Sigmoid colon (tissue), 3 donors: ENCODE measurements at regions not wholly inside any gene's neighbourhood (a gene's known extent, or its start where the extent isn't known, plus 50 kb on each side); places are given as distances from the start of the nearest gene placed in this dataset.

Experiments used
- CTCF ChIP-seq, 4 experiments: fragments of 450-650 bp in 3 of 4; fragments of 200-600 bp in 1 of 4; IDR thresholded peaks; one replicate each; pipeline ENCODE4 v1.5.1; 2016 to 2019; ENCODE audit warnings: antibody characterized with exemption in 4 of 4, mild to moderate bottlenecking in 3 of 4, moderate library complexity in 2 of 4
- POLR2A ChIP-seq, 2 donors: fragments of 450-650 bp; IDR thresholded peaks; one replicate each; pipeline ENCODE4 v1.6.1; 2016; ENCODE audit warnings: antibody characterized with exemption in 2 of 2, mild to moderate bottlenecking in 2 of 2, moderate library complexity in 2 of 2

GRCh38 chr2:107393516-107393915, 433.2 kb upstream of the RGPD4 start:
- no peak for TF ChIP-seq CTCF (IDR thresholded peaks at IDR 0.05)
- no peak for TF ChIP-seq POLR2A (IDR thresholded peaks at IDR 0.05)
